ENCODE measurements at regions not wholly inside any gene's neighbourhood (a gene's known extent, or its start where the extent isn't known, plus 50 kb on each side); places are given as distances from the start of the nearest gene placed in this dataset.

- no peak for DNase-seq (ENCODE audit: low read depth in 2 of 2)
These were observed 50.8 kb upstream of the INCENP start for GRCh38 chr11:62073061-62073460.

GRCh38 chr11:62071408-62071807 is 52.4 kb upstream of the INCENP start:
- DNase-seq (ENCODE audit: low read depth in 2 of 2) = no peak

GRCh38 chr11:62069986-62070919 is 53.6 kb upstream of the INCENP start:
- no peak for DNase-seq (ENCODE audit: low read depth in 2 of 2)

- DNase-seq (ENCODE audit: low read depth in 2 of 2) = no peak
These were observed 54.4 kb upstream of the INCENP start for GRCh38 chr11:62069374-62069773.

- no peak for DNase-seq (ENCODE audit: low read depth in 2 of 2)
These were observed 55.1 kb upstream of the INCENP start for GRCh38 chr11:62068730-62069129.

- no peak for DNase-seq (ENCODE audit: low read depth in 2 of 2)
These were observed 56.1 kb upstream of the INCENP start for GRCh38 chr11:62067741-62068140.

GRCh38 chr11:62064221-62064620 is 59.6 kb upstream of the INCENP start:
- no peak for DNase-seq (ENCODE audit: low read depth in 2 of 2)

GRCh38 chr11:62062223-62062861 is 61.5 kb upstream of the INCENP start:
- no peak for DNase-seq (ENCODE audit: low read depth in 2 of 2)

- DNase-seq (ENCODE audit: low read depth in 2 of 2) = no peak
These were observed 62.2 kb upstream of the INCENP start for GRCh38 chr11:62061356-62062222.

GRCh38 chr11:62057069-62057468 is 66.7 kb upstream of the INCENP start:
- DNase-seq (ENCODE audit: low read depth in 2 of 2) = no peak

- no peak for DNase-seq (ENCODE audit: low read depth in 2 of 2)
These were observed 67.8 kb upstream of the INCENP start for GRCh38 chr11:62055970-62056369.

GRCh38 chr11:62054484-62055121 is 69.2 kb upstream of the INCENP start:
- DNase-seq (ENCODE audit: low read depth in 2 of 2) = no peak

GRCh38 chr11:62054081-62054480 is 69.7 kb upstream of the INCENP start:
- DNase-seq (ENCODE audit: low read depth in 2 of 2) = no peak

- DNase-seq (ENCODE audit: low read depth in 2 of 2) = no peak
These were observed 73.1 kb upstream of the INCENP start for GRCh38 chr11:62050716-62051115.

GRCh38 chr11:62048100-62048499 is 75.7 kb upstream of the INCENP start:
- no peak for DNase-seq (ENCODE audit: low read depth in 2 of 2)

- no peak for DNase-seq (ENCODE audit: low read depth in 2 of 2)
These were observed 77.2 kb upstream of the INCENP start for GRCh38 chr11:62046568-62047100.

GRCh38 chr11:62044639-62045121 is 77.2 kb upstream of the FTH1 start:
- DNase-seq (ENCODE audit: low read depth in 2 of 2) = no peak

GRCh38 chr11:62035293-62035692 is 67.9 kb upstream of the FTH1 start:
- DNase-seq (ENCODE audit: low read depth in 2 of 2) = no peak

GRCh38 chr11:62034036-62034338 is 66.6 kb upstream of the FTH1 start:
- DNase-seq (ENCODE audit: low read depth in 2 of 2) = no peak

- no peak for DNase-seq (ENCODE audit: low read depth in 2 of 2)
These were observed 66.0 kb upstream of the FTH1 start for GRCh38 chr11:62033191-62034035.

Measured in stimulated activated CD8-positive, alpha-beta memory T cell treated with anti-CD3 and anti-CD28 coated beads, Interleukin-2, amount 100 ng/mL, for 48 hours (primary cell).